H1 (cell line): ENCODE measurements at regions not wholly inside any gene's neighbourhood (a gene's known extent, or its start where the extent isn't known, plus 50 kb on each side); places are given as distances from the start of the nearest gene placed in this dataset.

Experiments used
- CTCF ChIA-PET: fragments of 300-600 bp; sonication (Branson Sonifier 250); formaldehyde crosslinking; loops from one replicate; lab custom pipeline; 2021; ENCODE audit not compliant: partially characterized antibody; lab: Charles Lee
- POLR2A ChIA-PET: fragments of 300-600 bp; sonication (Branson Sonifier 250); formaldehyde crosslinking; loops from one replicate; lab custom pipeline; 2021; ENCODE audit warnings: inconsistent platforms; ENCODE audit not compliant: partially characterized antibody; lab: Charles Lee
- DNase-seq, 2 experiments: peaks; one replicate each; pipeline versions ENCODE4 v3.0.0 to v3.0.0-alpha.2; 2010 to 2022; ENCODE audit warnings: low spot score in 2 of 2, low read depth in 1 of 2, mixed read lengths in 1 of 2
- FAIRE-seq: peaks from 2 replicates; lab custom pipeline; 2011; peaks lifted over from hg19 to GRCh38; lab: Jason Lieb, UNC
- H2AFZ ChIP-seq: 2 replicates; pipeline ENCODE4 v1.8.1; 2012; ENCODE audit warnings: low read length, inconsistent platforms
- H2AK5ac ChIP-seq: 2 replicates; pipeline ENCODE4 v1.6.1; 2013; ENCODE audit warnings: low read depth, low read length
- H2BK120ac ChIP-seq: replicated peaks from 2 replicates; pipeline ENCODE3; 2013; ENCODE audit warnings: low read depth, low read length, inconsistent platforms
- H2BK12ac ChIP-seq: 2 replicates; pipeline ENCODE4 v1.6.1; 2013; ENCODE audit warnings: low read depth, low read length
- H2BK15ac ChIP-seq: 2 replicates; pipeline ENCODE4 v1.6.1; 2013; ENCODE audit warnings: low read length
- H2BK20ac ChIP-seq: 2 replicates; pipeline ENCODE4 v1.6.1; 2013; ENCODE audit warnings: low read length
- H2BK5ac ChIP-seq: 2 replicates; pipeline ENCODE4 v1.6.1; 2013; ENCODE audit warnings: low read depth, low read length
- H3K14ac ChIP-seq: 2 replicates; pipeline ENCODE4 v1.6.1; 2013; ENCODE audit warnings: inconsistent platforms; ENCODE audit not compliant: insufficient read length
- H3K18ac ChIP-seq: 2 replicates; pipeline ENCODE4 v1.6.1; 2013; ENCODE audit warnings: low read length; ENCODE audit errors: extremely low read depth
- H3K23ac ChIP-seq: 2 replicates; pipeline ENCODE4 v1.6.1; 2013; ENCODE audit warnings: inconsistent platforms; ENCODE audit not compliant: insufficient read length
- H3K23me2 ChIP-seq: 2 replicates; pipeline ENCODE4 v1.6.1; 2013; ENCODE audit warnings: low read depth, low read length
- H3K27ac ChIP-seq: 2 replicates; pipeline ENCODE4 v1.6.1; 2011; ENCODE audit warnings: low read depth, low read length, inconsistent platforms
- H3K27me3 ChIP-seq, 4 experiments: replicated peaks in 1 of 4; 1 replicate in 1 of 4; 2 replicates in 3 of 4; pipeline versions ENCODE4 v1.6.1 to v1.8.1; 2011 to 2013; ENCODE audit warnings: low read length in 3 of 4, mild to moderate bottlenecking in 3 of 4, inconsistent platforms in 2 of 4, mixed read lengths in 2 of 4, moderate library complexity in 1 of 4; ENCODE audit not compliant: control insufficient read depth in 3 of 4, insufficient read depth in 3 of 4; ENCODE audit errors: extremely low read depth in 1 of 4
- H3K36me3 ChIP-seq, 4 experiments: 2 replicates each; pipeline versions ENCODE4 v1.6.1 to v1.8.1; 2011 to 2013; ENCODE audit warnings: mild to moderate bottlenecking in 4 of 4, low read length in 3 of 4, moderate library complexity in 2 of 4, control low read depth in 1 of 4, inconsistent platforms in 1 of 4; ENCODE audit not compliant: insufficient read depth in 4 of 4, control insufficient read depth in 2 of 4
- H3K4ac ChIP-seq: replicated peaks from 2 replicates; pipeline ENCODE3; 2013; ENCODE audit warnings: low read length, low read depth, mixed read lengths, inconsistent platforms; ENCODE audit not compliant: insufficient read length
- H3K4me1 ChIP-seq, 4 experiments: replicated peaks in 1 of 4; 1 replicate in 1 of 4; 2 replicates in 3 of 4; pipeline versions ENCODE4 v1.6.1 to v1.8.1; 2011 to 2013; ENCODE audit warnings: low read length in 3 of 4, inconsistent platforms in 2 of 4, mixed read lengths in 1 of 4; ENCODE audit not compliant: insufficient read depth in 4 of 4, control insufficient read depth in 3 of 4
- H3K4me2 ChIP-seq, 2 experiments: 2 replicates each; pipeline versions ENCODE4 v1.6.1 to v1.8.1; 2011 to 2013; ENCODE audit warnings: low read depth in 2 of 2, low read length in 2 of 2, control low read depth in 1 of 2, inconsistent platforms in 1 of 2, mild to moderate bottlenecking in 1 of 2; ENCODE audit not compliant: insufficient read depth in 1 of 2
- H3K4me3 ChIP-seq, 4 experiments: fragments of 200-600, 300-600 bp in 1 of 4; sonication (generic), shearing (Covaris generic), sonication (Bioruptor Twin) in 1 of 4; 2 replicates each; pipeline versions ENCODE4 v1.5.1 to v1.8.1; 2011 to 2016; ENCODE audit warnings: low read length in 4 of 4, low read depth in 3 of 4, control low read depth in 2 of 4, inconsistent platforms in 2 of 4, mild to moderate bottlenecking in 2 of 4, mixed read lengths in 1 of 4, moderate library complexity in 1 of 4; ENCODE audit not compliant: insufficient read depth in 2 of 4; ENCODE audit errors: extremely low read depth in 1 of 4
- H3K56ac ChIP-seq: replicated peaks from 2 replicates; pipeline ENCODE3; 2013; ENCODE audit warnings: low read depth, mild to moderate bottlenecking, mixed read lengths, low read length, inconsistent platforms; ENCODE audit not compliant: insufficient read length
- H3K79me1 ChIP-seq: 2 replicates; pipeline ENCODE4 v1.6.1; 2013; ENCODE audit warnings: low read depth, low read length, control low read depth
- H3K79me2 ChIP-seq, 2 experiments: 2 replicates each; pipeline versions ENCODE4 v1.6.1 to v1.8.1; 2012 to 2013; ENCODE audit warnings: low read length in 2 of 2, mild to moderate bottlenecking in 2 of 2, inconsistent platforms in 1 of 2; ENCODE audit not compliant: insufficient read depth in 2 of 2, control insufficient read depth in 1 of 2
- H3K9ac ChIP-seq, 4 experiments: replicated peaks in 1 of 4; 1 replicate in 1 of 4; 2 replicates in 3 of 4; pipeline versions ENCODE4 v1.6.1 to v1.8.1; 2011 to 2013; ENCODE audit warnings: low read depth in 3 of 4, low read length in 3 of 4, control low read depth in 2 of 4, mild to moderate bottlenecking in 2 of 4, moderate library complexity in 2 of 4, inconsistent platforms in 1 of 4; ENCODE audit errors: extremely low read depth in 1 of 4
- H3K9me3 ChIP-seq, 2 experiments: 2 replicates each; pipeline versions ENCODE4 v1.6.1 to v1.8.1; 2012 to 2013; ENCODE audit warnings: mild to moderate bottlenecking in 2 of 2, moderate library complexity in 2 of 2, control low read depth in 1 of 2, inconsistent platforms in 1 of 2, low read depth in 1 of 2, low read length in 1 of 2, mixed read lengths in 1 of 2; ENCODE audit not compliant: insufficient read depth in 2 of 2
- H4K20me1 ChIP-seq, 2 experiments: replicated peaks in 1 of 2; 2 replicates each; pipeline versions ENCODE3 to v1.8.1; 2011 to 2013; ENCODE audit warnings: inconsistent platforms in 2 of 2, low read length in 2 of 2, mild to moderate bottlenecking in 1 of 2; ENCODE audit not compliant: insufficient read depth in 2 of 2, control insufficient read depth in 1 of 2
- H4K5ac ChIP-seq: 2 replicates; pipeline ENCODE4 v1.6.1; 2013; ENCODE audit warnings: low read length, low read depth, mixed read lengths, inconsistent platforms; ENCODE audit not compliant: insufficient read length
- H4K8ac ChIP-seq: 2 replicates; pipeline ENCODE4 v1.8.0; 2013; ENCODE audit warnings: mild to moderate bottlenecking, moderate library complexity, low read length, inconsistent platforms; ENCODE audit not compliant: insufficient read depth; ENCODE audit errors: extremely low read depth
- H4K91ac ChIP-seq: replicated peaks from 2 replicates; pipeline ENCODE3; 2013; ENCODE audit warnings: low read length, mixed read lengths, inconsistent platforms; ENCODE audit not compliant: insufficient read length
- RFX5 ChIP-seq: IDR thresholded peaks from 2 replicates; pipeline ENCODE4 v1.6.1; 2011; ENCODE audit warnings: low read depth, low read length, improper control_type of control experiment, borderline replicate concordance
- TEAD4 ChIP-seq: IDR thresholded peaks from 2 replicates; pipeline ENCODE4 v1.6.1; 2012; ENCODE audit warnings: low read depth, low read length, inconsistent platforms, mixed read lengths
- WGBS, 2 experiments: shearing (Covaris generic) in 1 of 2; methylation state at CpG; one replicate each; pipeline versions ENCODE4 v1.1.6 to v1.1.7; 2013 to 2015; ENCODE audit warnings: low lambda C conversion rate in 2 of 2, mixed read lengths in 2 of 2, inconsistent platforms in 1 of 2, low coverage in 1 of 2, missing lambda C conversion rate in 1 of 2; ENCODE audit not compliant: insufficient replicate concordance in 2 of 2, insufficient coverage in 1 of 2, insufficient read length in 1 of 2; ENCODE audit errors: extremely low coverage in 1 of 2, missing lambda C conversion rate in 1 of 2; 5-methylcytosine and 5-hydroxymethylcytosine counted together

GRCh38 chr6:121828146-121828886 is 392.9 kb downstream of the GJA1 start:
- H3K27me3 ChIP-seq, result no peaks in the 10 kb centered on the region
- H3K79me1 ChIP-seq, result no peaks in the 10 kb centered on the region
- TF ChIP-seq TEAD4 (no peak), RFX5 (no peak)
- no peak overlapping the region for H3K14ac ChIP-seq
- H2BK20ac ChIP-seq, result no peak overlapping the region
- no peaks in the 10 kb centered on the region for H4K20me1 ChIP-seq
- CTCF ChIA-PET, result interaction anchor here (0.6 to 1.8 kb wide), 2 partner anchors 388 to 470 kb away, joined by 3 to 6 read pairs; no protein-coding TSS in a partner anchor
- H3K18ac ChIP-seq, result no peak overlapping the region
- FAIRE-seq (no peak), DNase-seq (no peak)
- 0 out of 2 replicates have a peak overlapping the region, but pooled peaks have one; percentile 37 for H2AFZ ChIP-seq
- no peak overlapping the region for H2BK120ac ChIP-seq
- H2BK15ac ChIP-seq, result no peak overlapping the region
- H3K9ac ChIP-seq, result no peak overlapping the region
- H4K8ac ChIP-seq, result no peak overlapping the region
- peaks cover 2% of the 10 kb centered on the region; the same call in 1 of the 2 replicates for H3K23me2 ChIP-seq
- no peak overlapping the region for H2AK5ac ChIP-seq
- no peak overlapping the region for H3K56ac ChIP-seq
- H3K36me3 ChIP-seq, result no peaks in the 10 kb centered on the region
- no peak overlapping the region for H3K4ac ChIP-seq
- no peak overlapping the region for H3K4me2 ChIP-seq
- POLR2A ChIA-PET, result no interaction called here
- no peak overlapping the region for H4K91ac ChIP-seq
- no peak overlapping the region for H2BK12ac ChIP-seq
- no peak overlapping the region for H3K4me3 ChIP-seq
- no peaks in the 10 kb centered on the region for H3K79me2 ChIP-seq
- WGBS, 2 experiments, result 84% methylated on average over 5 of the region's 5 CpGs; no CpG with 5 or more reads in 1 of the 2 experiments
- no peaks in the 10 kb centered on the region for H3K9me3 ChIP-seq
- H2BK5ac ChIP-seq, result no peak overlapping the region
- H3K23ac ChIP-seq, result no peak overlapping the region
- H3K27ac ChIP-seq, result no peak overlapping the region
- H3K4me1 ChIP-seq, result peaks cover 0 to 12% (median 0%) of the 10 kb centered on the region in 4 experiments; a peak in 2 of 7 replicates
- no peak overlapping the region for H4K5ac ChIP-seq
